HG03521 (cell line): ENCODE measurements at regions not wholly inside any gene's neighbourhood (a gene's known extent, or its start where the extent isn't known, plus 50 kb on each side); places are given as distances from the start of the nearest gene placed in this dataset.
A peak's percentile ranks its signal among the peaks of the same experiment; 100 is the strongest.
"Not testable (repeated sequence)": the region's sequence is repeated elsewhere in the genome, so short reads cannot be mapped to it uniquely, and the experiment has no call there.

Source experiments
- ATAC-seq: cut with Tn5 transposase; IDR thresholded peaks from one replicate; pipeline ENCODE4 v1.9.1; 2021; ENCODE audit warnings: mild to moderate bottlenecking, moderate library complexity; ENCODE audit not compliant: unreplicated experiment

DNA sequence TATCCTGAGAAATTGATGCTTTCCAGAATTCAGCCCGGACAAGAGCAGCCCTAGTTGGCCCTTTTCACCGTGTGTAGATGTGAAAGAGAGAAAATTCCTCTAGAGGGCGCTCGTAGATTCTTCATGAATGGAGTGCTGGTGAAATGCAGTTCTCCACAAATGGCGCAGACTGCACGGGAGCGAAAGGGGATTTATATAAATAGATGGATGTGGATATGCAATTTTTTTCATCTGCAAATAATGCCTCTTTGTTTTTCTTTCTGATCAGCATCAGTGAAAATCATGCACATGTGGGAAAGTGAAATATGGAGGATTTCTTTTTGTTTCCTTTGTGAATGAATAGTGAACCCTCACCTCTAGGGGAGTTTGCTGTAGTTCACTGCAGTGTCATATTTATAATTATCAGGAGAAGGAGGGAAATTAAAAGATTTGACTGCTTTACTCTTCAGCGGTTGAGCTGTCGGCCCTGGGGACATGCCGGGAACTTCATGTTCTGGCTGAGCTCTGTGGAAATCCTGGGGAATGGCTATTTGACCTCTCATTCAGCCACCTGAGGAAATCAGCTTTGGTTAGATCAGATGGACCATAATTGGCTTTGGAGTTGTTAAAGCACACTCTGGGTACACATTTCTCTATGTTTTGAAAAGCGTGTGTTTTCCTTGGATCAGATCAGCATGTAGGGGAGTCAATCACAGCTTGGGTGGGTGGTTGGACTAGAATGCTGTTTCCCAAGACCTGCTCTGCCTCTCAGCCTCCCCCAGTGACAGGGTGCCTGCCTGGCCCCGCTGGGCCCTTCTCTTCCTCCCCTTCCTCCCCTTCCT, 115.0 kb upstream of the SHISA3 start:
- ATAC-seq = peak; percentile 64

DNA sequence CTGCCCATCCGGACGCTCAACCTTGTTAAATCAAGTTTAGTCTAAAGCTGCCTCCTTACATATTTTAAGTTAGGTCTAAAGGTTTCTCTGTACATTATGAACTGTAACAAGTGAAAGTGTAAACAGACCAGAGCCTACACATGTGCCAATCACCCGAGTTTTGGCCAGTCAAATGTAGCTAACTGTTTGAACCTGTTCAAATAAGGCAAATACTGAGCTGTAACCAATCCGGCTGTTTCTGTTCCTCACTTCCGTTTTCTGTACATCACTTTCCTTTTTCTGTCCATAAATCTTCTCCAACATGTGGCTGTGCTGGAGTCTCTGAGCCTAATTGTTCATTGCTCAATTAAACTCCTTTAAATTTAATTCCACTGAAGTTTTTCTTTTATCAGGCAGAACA, 113.3 kb upstream of the SHISA3 start:
- no peak for ATAC-seq

DNA sequence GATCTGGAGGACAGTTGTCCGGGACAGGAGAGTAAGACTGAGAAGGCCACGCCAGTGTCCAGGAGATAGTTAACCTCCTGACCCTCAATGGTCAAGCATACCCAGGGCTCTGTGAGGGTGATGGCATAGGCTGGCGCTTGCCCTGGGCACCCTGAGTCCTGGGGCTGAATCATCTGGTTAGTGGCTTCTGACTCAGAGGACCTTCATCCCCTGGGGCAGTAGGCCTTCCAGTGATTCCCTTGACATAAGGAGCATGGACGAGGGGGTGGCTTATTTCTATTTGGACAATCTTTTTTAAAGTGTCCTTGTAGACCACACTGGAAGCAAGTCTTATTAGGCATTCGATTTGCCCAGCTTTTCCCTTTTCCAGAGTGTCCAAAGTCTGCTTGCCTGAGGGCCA, 108.4 kb upstream of the SHISA3 start:
- not testable (repeated sequence) for ATAC-seq

DNA sequence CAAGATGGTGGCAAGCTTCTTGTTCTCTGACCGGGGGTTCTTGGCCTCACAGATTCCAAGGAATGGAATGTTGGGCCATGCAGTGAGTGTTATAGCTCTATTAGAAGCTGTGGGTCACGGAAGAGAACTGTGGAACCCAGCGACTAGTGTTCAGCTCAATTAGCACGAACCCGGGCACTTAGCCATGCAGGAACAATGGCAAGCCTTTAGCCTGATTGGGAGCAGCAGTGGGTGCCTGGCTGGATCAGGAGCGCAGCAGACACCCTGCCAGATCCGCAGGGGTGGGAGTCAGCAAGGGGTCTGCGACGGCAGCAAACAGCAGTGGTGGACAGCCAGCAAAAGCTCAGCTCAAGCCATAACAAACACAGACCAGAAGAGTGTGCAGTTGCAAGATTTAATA, 105.1 kb upstream of the SHISA3 start:
- not testable (repeated sequence) for ATAC-seq

DNA sequence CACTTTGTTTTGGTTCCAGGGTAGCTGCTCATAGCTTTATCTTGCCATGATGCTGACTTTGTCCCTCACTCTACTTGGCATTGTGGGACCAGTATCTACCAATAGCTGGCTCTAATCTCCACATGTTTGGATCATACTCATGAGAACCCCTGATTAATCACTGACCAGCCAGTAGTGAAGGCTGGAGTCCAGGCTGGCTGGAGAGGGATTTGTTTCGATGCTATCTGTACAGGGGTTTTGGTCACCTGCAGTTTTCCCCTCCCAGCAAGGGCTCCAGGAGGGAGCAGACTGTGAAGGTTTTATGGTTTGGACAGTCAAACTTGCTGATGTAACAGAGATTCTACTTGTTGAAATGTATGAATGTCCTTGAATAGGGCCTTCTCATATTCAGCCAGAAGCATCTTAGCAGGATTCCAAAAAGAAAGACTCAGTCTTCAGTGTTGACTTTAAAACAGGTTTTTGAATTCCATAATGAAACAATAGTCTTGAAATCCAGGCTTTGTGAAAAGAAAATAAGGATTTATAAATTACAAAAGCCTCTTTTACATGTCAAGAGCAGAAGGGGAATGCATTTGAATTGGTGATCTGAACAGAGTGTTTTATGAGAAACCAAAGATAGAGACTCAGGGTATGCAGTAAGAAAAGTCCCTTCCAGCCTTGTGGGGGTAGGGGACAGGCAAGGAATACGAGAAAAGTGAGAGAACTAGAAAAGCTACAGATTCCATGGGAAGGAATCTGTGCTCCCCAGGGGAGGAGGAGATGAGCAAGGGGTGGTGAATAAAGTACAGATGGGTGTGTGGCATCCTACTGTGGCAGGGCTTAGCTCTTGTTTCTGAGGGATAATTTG, 103.1 kb upstream of the SHISA3 start:
- ATAC-seq = no peak

DNA sequence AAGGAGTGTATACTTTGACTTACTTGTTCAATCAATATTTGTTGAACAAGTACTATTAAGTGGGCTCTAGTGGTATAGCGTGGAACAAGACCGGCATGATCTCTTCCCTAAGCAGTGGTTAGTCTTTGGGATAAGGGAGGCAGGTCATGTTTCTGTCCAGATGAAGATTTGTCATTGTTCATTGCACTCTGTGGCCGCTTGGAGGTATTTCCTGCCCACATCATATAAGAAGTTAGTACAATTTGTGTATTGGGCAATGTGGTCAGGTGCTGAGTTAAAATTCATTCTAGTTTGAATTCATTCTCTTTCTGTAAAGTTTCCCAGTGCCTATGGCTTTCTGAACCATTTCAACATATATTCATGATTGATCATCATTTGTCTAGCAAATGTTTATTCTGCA, 101.1 kb upstream of the SHISA3 start:
- ATAC-seq = no peak

DNA sequence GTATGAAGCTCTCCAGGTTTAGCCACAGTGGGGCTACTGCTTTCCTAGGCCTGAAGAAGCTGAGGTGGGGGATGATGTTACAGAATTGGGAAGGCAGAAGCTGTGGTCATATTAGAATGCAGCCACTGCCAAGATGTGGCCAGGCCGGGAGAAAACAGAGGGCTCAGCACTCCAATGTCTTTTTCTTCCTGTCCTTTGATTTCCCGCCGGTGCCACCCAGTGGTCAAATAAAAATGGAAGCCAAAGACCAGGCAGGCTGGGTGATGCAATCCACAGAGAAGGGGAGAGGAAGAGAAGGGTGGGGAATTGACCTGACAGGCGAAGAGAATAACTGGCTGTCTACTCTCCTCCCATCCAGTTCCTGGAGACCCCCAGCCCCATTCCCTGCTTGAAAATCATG, 94.9 kb upstream of the SHISA3 start:
- ATAC-seq = no peak

DNA sequence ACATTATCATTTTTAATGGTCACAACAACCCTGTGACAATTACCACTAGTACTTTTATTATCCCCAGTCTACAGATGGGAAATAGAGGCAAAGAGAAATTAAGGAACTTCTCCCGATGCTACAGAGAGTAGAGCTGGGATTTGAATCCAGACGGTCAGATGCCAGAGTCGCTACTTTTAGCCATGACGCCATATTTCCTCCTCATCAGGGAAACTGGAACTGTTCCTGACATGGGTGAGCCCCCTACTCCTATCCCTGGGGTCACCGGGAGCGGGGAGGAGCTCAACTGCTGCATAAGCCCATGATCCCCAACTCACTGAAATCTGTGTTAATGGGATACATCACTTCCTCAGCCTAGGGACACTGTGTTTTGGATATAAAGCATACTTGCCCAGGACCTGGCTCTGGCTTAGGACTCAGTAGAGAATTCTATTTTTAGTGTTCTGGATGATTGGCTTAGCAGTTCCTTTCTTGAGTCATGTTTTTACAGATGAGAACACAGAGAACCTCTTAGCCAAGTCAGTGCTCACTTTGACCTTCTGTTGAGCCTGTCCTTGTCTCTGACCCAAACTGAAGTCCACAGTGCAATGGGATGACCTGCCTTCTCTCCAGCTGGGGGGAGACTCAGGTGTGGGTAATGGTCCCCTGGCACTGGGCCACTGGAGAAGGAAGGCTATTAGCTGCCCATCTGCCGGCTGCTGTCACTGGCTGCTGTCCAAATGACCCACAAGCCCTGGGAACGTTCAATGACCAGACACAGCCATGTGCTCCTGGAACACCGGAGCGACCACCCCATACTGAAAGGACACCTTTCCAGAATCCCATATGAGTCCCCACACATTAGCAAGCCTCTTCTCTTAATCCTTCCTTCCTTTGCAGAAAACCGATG, 90.8 kb upstream of the SHISA3 start:
- ATAC-seq = no peak

DNA sequence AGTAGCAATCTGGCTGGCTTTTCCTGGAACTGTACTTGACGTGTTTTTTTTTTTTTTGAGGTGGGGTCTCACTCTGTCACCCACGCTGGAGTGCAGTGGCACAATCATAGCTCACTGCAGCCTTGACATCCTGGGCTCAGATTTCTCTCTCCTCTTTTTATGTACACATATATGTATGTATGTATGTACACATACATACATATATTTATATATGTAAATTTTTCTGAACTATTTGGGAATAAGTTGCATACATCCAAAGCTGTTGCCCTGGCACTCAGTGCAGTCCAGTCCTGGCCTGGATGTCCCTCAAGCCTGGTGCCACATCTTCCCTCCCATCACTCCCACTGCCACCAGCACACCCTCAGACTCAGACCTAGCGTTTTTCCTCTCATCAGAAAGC, 89.0 kb upstream of the SHISA3 start:
- ATAC-seq = no peak

DNA sequence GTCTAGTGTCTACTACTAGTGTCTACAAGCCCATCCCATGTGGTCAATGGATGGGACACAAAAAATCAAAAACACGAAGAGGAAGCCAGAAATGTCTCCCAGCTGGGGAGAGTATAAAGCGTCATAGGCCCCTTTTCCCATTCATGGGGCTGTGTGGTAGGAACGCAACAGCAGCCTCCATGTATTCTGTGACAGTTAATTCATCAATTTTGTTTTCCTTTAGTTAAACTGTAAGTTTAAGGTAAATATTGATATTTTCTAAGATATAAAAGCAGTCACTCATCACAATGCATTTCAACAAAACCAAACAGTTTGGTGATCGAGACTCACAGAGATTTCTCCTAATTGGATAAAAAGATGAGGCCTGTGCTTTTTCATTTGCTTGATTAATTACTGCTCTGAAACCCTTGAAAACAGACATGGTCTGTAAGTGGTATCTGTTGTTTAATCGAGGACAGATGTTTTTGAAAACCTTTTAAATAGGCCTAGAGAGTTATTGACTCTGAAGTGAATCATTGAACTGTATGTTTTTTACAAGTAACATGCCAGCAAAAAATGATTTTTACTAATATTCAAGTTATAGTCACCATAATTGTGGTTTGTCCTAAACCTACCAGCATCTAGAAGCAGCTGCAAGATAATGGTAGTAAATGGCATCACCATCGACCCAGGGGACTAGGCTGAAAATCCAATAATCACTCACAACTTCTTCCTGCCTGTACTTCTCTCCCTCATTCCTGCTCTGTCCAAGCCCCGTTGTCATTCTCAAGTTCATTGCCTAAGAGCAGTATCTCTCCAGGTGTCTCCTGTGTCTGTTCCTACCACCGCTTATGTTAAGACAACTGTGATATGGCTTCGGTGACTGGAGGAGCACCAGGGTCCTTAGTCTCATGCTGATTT, 87.7 kb upstream of the SHISA3 start:
- no peak for ATAC-seq

DNA sequence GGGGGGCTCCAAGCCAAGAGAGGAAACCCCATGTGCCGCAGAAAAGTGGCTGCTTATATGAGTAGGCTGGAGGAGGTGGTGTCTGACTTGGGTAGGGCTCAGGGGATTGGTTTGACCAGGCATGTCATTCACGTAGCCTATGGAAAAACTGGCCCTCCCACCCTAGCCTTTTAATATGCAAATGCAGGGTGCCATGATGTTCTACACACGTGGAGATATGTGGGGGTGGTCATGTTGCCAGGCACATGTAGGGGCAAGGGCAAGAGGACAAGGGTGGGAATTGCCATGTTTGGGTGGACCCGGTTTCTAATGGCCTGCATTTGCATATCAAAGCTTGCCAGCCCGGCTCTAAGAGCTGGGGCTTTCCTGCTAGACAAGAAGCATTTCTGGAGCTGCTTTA, 86.9 kb upstream of the SHISA3 start:
- ATAC-seq = no peak

DNA sequence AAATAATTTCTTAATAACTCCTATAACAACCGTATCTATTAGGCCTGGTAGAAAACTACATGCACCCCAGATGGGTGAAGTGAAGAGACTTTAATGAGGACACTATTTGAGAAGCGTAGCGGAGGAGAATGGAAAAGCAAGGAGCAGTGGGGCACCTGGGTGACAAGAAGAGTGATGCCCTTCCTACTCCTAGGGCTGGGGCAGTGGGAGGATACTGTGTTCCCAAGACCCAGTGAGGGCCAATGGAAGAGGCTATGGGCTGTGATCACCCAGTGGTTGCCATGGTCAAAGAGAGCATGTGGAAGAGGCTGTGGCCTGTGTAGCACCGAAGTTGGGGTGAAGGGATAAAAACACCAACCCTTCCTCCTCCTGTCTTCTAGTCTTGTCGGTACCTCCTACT, 86.5 kb upstream of the SHISA3 start:
- no peak for ATAC-seq

DNA sequence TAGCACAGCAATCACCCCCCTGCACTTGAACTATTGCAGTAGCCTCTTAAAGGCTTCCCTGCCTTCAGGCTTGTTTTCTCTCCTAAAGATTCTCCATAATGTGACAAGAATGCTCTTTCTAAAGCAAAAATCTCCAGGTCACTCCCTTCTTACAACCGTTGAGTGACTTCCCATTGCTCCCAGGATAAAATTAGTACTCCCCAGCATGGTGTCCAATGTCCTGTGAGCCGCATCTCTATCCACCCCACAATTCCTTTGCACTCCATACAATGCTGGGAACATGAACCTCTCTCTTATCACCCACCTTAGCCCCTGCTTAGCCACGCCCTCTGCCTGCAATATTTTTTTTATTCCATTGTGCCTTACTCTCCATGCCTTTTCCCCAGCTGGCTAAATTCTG, 85.7 kb upstream of the SHISA3 start:
- ATAC-seq = no peak

DNA sequence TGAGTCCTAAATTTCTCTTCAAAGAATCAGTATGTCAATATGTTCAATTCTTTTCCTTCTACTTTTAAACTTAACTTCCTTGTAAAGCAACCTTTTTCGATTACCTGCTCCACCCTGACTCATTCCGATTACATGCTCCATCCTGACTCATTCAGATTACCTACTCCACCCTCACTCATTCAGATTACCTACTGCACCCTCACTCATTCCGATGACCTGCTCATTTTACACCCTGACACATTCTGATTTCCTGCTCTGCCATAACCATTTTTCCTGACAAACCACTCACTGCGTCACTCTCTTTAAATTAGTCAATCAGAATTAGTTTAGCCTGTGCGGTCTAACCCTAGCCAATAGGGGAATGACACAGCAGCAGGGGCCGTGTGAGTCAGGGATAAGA, 83.9 kb upstream of the SHISA3 start:
- ATAC-seq = not testable (repeated sequence)

DNA sequence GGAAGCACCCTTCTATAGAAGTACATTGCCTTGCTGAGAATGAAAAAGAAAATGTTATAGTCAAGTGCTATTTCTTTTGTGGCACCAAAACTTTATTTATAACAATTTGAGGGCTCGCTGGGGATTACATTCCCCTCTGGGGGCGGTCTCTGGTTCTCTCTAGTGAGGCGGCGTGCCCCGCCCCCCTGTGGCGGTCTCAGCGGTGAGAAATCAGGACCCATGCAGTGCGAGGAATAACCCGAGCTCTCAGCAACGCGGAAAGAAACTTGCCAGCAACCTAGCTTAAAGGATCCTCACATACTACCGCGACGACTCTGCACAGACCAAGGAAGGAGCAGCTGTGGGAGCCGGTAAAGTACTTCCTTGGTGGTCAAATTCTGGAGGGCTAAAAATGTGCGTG, 83.4 kb upstream of the SHISA3 start:
- ATAC-seq = no peak

DNA sequence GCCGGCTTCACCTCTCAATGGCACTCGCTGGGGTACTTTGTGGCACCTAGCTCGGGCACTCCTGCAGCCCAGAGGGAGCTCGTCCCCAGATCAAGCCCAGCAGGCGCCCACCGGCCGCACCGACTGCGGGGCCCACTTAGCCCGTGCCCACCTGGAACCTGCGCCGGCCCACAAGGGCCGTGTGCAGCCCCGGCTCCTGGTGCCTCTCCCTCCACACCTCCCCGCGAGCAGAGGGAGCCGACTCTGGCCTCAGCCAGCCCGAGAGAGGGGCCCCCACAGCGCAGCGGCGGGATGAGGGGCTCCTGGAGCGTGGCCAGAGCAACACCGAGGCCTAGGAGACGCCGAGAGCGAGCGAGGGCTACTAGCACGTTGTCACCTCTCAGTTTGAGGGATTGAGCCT, 82.1 kb upstream of the SHISA3 start:
- no peak for ATAC-seq

DNA sequence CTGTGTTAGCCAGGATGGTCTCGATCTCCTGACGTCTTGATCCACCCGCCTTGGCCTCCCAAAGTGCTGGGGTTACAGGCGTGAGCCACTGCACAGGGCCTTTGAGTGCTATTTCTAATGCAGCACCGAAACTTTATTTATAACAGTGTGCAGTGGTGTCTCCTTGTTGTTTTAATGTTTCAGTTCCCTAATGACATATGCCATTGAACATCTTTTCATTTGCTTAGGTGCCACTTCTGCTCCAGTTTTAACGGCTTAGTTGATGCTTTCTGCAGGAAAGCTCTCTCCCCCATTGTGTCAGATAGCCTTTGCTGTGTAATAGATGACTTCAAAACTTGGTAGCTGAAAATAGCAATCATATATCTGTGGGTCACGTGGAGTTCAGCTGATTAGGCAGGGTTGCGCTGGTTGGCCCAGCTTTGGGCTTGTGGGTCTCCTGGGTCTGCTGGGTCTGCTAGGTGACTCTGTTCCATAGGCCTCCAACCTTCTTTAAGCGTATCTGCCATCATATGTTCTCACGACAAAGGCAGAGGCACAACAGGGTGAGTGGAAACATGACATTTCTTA, 76.4 kb upstream of the SHISA3 start:
- ATAC-seq = no peak

DNA sequence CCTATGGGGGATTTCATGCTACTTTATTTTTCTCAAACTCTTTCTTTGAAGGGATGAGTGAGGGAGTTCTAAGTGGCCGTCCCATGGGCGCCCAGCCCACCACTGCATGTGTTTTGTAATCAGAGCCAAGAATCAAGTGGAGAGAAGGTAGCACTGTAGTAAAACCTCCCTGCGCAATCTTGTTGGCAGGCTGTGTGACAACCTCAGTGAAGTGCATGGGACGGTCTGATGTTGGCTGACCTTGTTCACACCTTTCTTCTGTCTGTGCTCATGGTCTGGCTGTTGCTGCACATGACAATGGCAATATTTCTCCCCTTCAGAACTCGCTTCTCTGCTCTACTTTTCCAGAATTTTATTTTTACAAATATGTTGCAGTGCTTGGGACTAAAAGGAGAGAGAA, 71.2 kb upstream of the SHISA3 start:
- no peak for ATAC-seq

DNA sequence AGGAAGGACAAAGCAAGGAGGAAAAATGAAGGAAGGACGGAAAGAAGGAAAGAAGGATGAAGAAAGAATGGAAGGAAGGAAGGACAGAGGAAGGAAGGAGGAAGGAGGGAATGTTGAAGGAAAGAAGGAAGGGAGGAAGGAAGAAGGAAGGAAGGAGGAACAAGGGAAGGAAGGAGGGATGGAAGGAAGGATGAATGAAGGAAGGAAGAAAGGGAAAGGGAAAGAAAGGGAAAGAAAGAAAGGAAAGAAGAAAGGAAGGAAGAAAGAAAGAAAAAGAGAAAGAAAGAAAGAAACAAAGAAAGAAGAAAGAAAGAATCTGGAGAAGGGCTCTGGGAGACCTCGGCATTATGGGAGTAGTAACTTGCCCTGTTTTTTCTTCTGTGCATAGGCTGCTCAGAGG, 70.8 kb upstream of the SHISA3 start:
- no peak for ATAC-seq

DNA sequence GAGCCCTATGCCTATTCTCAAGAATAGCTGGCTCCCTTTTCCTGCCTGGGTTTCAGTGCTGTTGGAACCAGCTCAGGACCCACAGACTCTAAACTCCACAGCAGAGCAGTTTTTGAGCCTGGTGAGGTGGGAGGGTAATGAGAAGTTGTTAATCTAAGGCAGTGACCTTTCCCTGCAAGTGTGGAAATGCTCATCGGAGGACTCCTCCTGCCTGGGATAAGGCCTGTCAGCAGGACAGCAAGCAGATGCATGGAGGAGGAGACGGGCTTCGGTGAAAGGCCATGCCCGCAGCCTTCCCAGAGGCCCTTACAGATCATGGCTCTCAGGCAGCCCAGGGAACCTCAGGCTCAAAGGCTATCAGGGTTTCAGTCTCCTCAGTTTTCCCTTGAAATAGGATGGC, 70.0 kb upstream of the SHISA3 start:
- no peak for ATAC-seq
